A673 (cell line): ENCODE measurements at regions not wholly inside any gene's neighbourhood (a gene's known extent, or its start where the extent isn't known, plus 50 kb on each side); places are given as distances from the start of the nearest gene placed in this dataset.

Source experiments
- EZH2 ChIP-seq: fragments of 200-600 bp; sonication (generic); IDR thresholded peaks from 2 replicates; pipeline ENCODE4 v1.6.1; 2017; ENCODE audit warnings: borderline replicate concordance, low read depth, mild to moderate bottlenecking, mixed read lengths, antibody characterized with exemption, low read length; ENCODE audit not compliant: poor library complexity, severe bottlenecking
- TF ChIP-seq, protein P1 (sequence below): fragments of 300-800, 200-600 bp; sonication (generic); conservative IDR thresholded peaks from 2 replicates; pipeline ENCODE4 v1.5.1; 2017; ENCODE audit warnings: low read depth, mild to moderate bottlenecking, antibody characterized with exemption, low read length, moderate library complexity, mixed read lengths

DNA sequence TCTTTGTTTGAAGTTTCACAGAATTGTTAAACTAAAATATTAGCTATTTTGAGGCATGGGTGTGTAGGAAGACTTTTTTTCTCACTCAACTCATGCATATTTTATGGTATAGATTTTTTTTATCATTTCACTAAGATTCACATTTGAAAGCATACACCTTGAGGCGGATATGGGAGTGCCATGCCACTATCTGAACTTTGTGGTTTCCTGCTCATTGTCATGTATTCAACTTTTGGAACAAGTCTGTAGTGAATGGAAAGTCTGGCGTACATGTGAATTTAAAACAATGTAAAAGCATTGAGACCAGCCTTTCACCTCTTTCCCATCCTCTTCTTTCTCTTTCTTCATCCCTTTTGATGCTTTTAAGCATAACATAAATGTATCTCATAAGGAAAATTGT lies 147.9 kb downstream of the TPBG start:
- TF ChIP-seq EZH2, result no peak
- TF ChIP-seq, protein P1, sequence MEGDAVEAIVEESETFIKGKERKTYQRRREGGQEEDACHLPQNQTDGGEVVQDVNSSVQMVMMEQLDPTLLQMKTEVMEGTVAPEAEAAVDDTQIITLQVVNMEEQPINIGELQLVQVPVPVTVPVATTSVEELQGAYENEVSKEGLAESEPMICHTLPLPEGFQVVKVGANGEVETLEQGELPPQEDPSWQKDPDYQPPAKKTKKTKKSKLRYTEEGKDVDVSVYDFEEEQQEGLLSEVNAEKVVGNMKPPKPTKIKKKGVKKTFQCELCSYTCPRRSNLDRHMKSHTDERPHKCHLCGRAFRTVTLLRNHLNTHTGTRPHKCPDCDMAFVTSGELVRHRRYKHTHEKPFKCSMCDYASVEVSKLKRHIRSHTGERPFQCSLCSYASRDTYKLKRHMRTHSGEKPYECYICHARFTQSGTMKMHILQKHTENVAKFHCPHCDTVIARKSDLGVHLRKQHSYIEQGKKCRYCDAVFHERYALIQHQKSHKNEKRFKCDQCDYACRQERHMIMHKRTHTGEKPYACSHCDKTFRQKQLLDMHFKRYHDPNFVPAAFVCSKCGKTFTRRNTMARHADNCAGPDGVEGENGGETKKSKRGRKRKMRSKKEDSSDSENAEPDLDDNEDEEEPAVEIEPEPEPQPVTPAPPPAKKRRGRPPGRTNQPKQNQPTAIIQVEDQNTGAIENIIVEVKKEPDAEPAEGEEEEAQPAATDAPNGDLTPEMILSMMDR, result no peak
